Memory B cell (primary cell): ENCODE measurements at regions not wholly inside any gene's neighbourhood (a gene's known extent, or its start where the extent isn't known, plus 50 kb on each side); places are given as distances from the start of the nearest gene placed in this dataset.

ENCODE experiments used
- ATAC-seq: fragments of 150-1000 bp; cut with Tn5 transposase; 2 replicates; pipeline ENCODE4 v1.10.0; 2021; ENCODE audit warnings: low read depth, mild to moderate bottlenecking, moderate library complexity
- DNase-seq, 2 donors: peaks; one replicate each; pipeline ENCODE4 v3.0.0; 2022; ENCODE audit warnings: low spot score in 2 of 2
- H3K27ac Mint-ChIP-seq: one replicate; pipeline ENCODE4 v1.8.0; 2022; ENCODE audit warnings: mild to moderate bottlenecking, moderate library complexity, mixed read lengths
- H3K27me3 Mint-ChIP-seq: one replicate; pipeline ENCODE4 v1.8.0; 2022; ENCODE audit warnings: mixed read lengths
- H3K36me3 Mint-ChIP-seq: one replicate; pipeline ENCODE4 v1.8.0; 2022; ENCODE audit warnings: mild to moderate bottlenecking, mixed read lengths
- H3K4me1 Mint-ChIP-seq: one replicate; pipeline ENCODE4 v1.8.0; 2022; ENCODE audit warnings: mixed read lengths
- H3K4me3 Mint-ChIP-seq: one replicate; pipeline ENCODE4 v1.8.0; 2022; ENCODE audit warnings: mild to moderate bottlenecking, moderate library complexity, mixed read lengths
- H3K9me3 Mint-ChIP-seq: one replicate; pipeline ENCODE4 v1.8.0; 2022; ENCODE audit warnings: mixed read lengths

DNA sequence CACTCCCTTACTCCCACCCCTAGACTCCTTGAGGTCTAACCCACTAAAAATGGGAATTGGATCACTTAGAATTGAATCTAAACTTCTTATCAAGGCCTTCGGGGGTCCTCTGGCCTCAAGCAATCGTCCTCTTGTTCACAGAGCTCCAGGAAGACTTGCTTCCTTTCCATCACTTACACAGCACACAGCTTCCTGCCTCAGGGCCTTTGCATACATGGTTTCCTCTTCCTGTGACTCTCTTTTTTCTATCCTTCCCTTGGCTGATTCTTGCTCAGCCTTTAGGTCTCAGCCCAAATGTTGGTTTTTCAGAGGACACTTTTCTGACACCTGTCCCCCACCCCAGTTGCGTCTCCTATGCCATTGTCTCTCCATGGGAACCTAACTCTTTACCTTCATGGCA is 50.0 kb upstream of the ALDH1B1 start:
- DNase-seq (no peak), ATAC-seq (no peak)
- no peak overlapping the region for H3K4me3 Mint-ChIP-seq
- H3K27me3 Mint-ChIP-seq = peaks cover 11% of the 10 kb centered on the region
- no peaks in the 10 kb centered on the region for H3K4me1 Mint-ChIP-seq
- no peak overlapping the region for H3K27ac Mint-ChIP-seq
- H3K9me3 Mint-ChIP-seq = peaks cover 3% of the 10 kb centered on the region
- no peaks in the 10 kb centered on the region for H3K36me3 Mint-ChIP-seq

GRCh38 chr9:38342096-38342495 is 50.4 kb upstream of the ALDH1B1 start:
- H3K4me3 Mint-ChIP-seq = no peak overlapping the region
- peaks cover 3% of the 10 kb centered on the region for H3K9me3 Mint-ChIP-seq
- peaks cover 11% of the 10 kb centered on the region for H3K27me3 Mint-ChIP-seq
- DNase-seq (no peak), ATAC-seq (no peak)
- H3K36me3 Mint-ChIP-seq = no peaks in the 10 kb centered on the region
- no peaks in the 10 kb centered on the region for H3K4me1 Mint-ChIP-seq
- no peak overlapping the region for H3K27ac Mint-ChIP-seq

DNA sequence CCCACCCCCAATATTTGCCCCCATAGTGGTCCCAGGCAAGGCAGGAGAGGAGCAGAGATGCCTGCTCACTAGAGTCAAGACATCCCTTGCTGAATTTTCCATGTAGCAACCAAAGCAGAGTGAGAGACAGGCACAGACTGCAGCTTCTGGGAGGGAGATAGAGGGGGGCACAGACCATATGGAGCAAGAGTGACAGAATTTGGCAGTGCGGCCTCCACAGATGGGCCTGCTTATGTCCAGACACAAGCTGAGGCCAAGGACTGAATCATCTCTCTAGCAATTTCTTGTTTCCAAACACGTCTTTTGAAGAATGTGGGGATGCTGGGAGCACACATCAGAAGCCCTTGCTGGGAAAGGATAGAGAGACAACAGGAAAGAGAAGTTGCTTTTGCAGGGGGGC is 53.0 kb upstream of the ALDH1B1 start:
- peaks cover 3% of the 10 kb centered on the region for H3K27me3 Mint-ChIP-seq
- H3K27ac Mint-ChIP-seq = no peak overlapping the region
- no peak for ATAC-seq
- no peaks in the 10 kb centered on the region for H3K4me1 Mint-ChIP-seq
- H3K4me3 Mint-ChIP-seq = no peak overlapping the region
- peaks cover 3% of the 10 kb centered on the region for H3K9me3 Mint-ChIP-seq
- DNase-seq = no peak
- no peaks in the 10 kb centered on the region for H3K36me3 Mint-ChIP-seq

DNA sequence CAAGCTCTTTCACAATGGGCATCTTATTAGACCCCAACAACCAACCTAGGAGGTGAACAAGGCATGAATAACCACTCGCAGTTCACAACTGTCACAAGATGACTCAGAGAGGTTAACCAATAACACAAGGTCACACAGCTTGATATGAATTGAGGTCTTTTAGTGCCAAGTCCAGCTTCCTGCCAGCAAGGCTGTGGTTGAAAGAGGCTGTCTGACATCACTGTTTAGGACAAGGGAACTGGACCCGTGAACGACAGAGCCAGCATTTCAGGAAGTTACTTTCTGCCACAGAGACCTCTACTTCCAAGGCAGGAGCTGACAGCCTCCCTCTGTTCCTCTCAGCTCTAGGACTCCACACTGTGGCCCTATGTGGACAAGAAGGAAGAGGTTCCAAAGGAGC is 53.4 kb upstream of the ALDH1B1 start:
- no peak overlapping the region for H3K4me3 Mint-ChIP-seq
- H3K27me3 Mint-ChIP-seq = peaks cover 5% of the 10 kb centered on the region
- H3K9me3 Mint-ChIP-seq = peaks cover 3% of the 10 kb centered on the region
- DNase-seq (no peak), ATAC-seq (no peak)
- H3K4me1 Mint-ChIP-seq = no peaks in the 10 kb centered on the region
- H3K36me3 Mint-ChIP-seq = no peaks in the 10 kb centered on the region
- no peak overlapping the region for H3K27ac Mint-ChIP-seq

DNA sequence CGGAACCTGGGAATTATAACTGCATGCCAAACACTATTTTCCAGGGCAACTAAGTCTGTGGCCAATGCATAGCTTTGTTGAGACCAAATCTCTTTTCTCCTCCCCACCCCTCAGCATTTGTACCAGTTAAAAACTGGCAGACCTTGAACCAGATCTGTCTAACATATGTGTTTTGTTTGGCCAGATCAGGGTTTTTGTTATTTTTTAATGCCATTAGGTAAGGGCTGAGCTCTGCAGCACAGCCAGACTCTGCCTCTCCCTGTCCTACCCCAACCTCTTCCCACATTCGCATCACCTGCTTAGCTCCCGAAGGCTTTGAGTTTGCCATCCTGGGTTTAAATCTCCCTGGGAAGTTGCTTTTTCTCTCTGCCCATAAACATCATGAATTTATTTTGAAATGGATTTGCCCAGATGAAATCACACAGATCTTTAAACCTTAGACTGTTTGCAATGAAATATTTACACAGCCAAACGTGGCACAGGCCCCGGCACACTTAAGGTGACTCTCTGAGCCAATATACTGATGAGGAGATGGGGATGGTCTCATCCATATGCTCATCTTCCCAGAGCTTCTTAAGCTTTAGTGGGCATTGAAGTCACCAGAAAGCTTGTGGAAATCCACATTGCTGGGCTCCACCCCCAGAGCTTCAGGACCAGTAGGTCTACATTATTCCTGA is 54.0 kb upstream of the ALDH1B1 start:
- no peak overlapping the region for H3K27ac Mint-ChIP-seq
- H3K27me3 Mint-ChIP-seq = peaks cover 5% of the 10 kb centered on the region
- ATAC-seq = no peak
- H3K4me3 Mint-ChIP-seq = no peak overlapping the region
- H3K4me1 Mint-ChIP-seq = no peaks in the 10 kb centered on the region
- peaks cover 3% of the 10 kb centered on the region for H3K9me3 Mint-ChIP-seq
- no peak for DNase-seq
- H3K36me3 Mint-ChIP-seq = no peaks in the 10 kb centered on the region

DNA sequence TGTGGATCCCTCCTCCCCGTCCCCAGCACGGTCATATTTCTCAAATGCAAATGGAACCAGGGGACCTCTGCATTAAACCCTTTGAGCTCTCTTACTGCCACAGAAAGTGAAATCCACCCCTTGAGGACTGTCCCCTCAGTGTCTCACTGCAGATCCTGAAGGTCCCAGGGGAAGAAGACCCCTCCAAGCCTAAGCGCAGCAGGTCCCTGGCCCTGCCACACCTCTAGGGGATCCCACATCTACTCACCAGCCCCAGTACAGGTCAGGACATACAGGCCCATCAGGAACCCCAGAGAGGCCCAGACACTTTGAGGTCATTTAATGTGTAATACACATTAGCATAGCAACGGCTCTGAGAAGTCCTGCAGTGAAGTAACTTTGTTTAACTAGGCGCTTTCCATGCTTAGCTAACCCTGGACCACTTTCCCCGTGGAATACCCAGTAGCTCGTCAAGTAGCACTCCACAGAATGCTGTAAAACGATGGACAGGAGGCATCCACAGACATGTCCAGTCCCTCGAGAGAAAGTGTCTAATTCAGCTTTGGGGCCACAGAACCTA is 54.7 kb upstream of the ALDH1B1 start:
- Mint-ChIP-seq H3K27me3 (peaks cover 5% of the 10 kb centered on the region), H3K27ac (no peak overlapping the region), H3K36me3 (no peaks in the 10 kb centered on the region), H3K4me3 (no peak overlapping the region), H3K4me1 (no peaks in the 10 kb centered on the region), H3K9me3 (peaks cover 3% of the 10 kb centered on the region)
- ATAC-seq (no peak), DNase-seq (no peak)

DNA sequence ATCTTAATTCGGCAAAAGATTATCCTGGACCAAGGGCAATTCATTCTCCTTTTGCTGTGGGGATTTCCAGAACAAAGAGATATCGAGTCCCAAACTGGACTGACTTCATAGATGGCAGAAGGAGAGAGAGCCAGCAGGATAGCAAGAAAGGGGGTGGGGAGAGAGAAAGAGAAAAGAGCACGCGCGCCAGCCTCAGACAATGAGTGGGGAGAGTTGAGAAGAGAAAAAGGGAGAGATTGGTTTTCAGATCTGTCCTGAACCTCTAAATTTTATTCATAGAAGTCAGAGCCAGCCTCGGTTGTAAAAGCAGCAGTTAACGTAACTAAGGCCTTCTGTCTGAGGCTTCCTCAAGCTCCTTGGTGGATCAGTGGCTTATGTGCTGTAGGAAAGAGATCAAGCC is 55.3 kb upstream of the ALDH1B1 start:
- DNase-seq (no peak), ATAC-seq (no peak)
- H3K4me3 Mint-ChIP-seq = no peak overlapping the region
- peaks cover 1% of the 10 kb centered on the region for H3K9me3 Mint-ChIP-seq
- no peaks in the 10 kb centered on the region for H3K4me1 Mint-ChIP-seq
- H3K36me3 Mint-ChIP-seq = no peaks in the 10 kb centered on the region
- peaks cover 3% of the 10 kb centered on the region for H3K27me3 Mint-ChIP-seq
- no peak overlapping the region for H3K27ac Mint-ChIP-seq

DNA sequence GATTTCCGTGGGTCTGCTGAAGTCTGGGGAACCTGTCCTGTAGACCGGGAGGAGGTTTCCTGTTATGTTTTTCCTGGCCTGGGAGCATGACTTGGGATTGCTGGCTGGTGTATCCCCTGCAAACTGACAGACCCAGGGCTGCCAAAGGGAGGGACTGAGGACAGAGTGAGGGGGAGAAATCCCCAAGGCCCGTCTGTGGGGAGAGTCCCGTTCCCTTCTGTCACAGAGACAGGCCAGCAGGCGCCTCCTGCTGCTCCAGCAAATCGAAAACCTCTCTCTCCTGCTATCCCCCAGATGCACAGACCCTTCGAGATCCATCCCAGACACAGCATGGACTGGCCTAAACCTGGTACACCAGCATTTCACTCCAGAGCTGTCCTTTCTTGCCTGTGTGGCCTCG is 56.2 kb upstream of the ALDH1B1 start:
- peaks cover 3% of the 10 kb centered on the region for H3K27me3 Mint-ChIP-seq
- no peak overlapping the region for H3K27ac Mint-ChIP-seq
- H3K36me3 Mint-ChIP-seq = no peaks in the 10 kb centered on the region
- ATAC-seq = no peak
- H3K4me3 Mint-ChIP-seq = no peak overlapping the region
- H3K9me3 Mint-ChIP-seq = peaks cover 4% of the 10 kb centered on the region
- H3K4me1 Mint-ChIP-seq = no peaks in the 10 kb centered on the region
- DNase-seq = no peak

DNA sequence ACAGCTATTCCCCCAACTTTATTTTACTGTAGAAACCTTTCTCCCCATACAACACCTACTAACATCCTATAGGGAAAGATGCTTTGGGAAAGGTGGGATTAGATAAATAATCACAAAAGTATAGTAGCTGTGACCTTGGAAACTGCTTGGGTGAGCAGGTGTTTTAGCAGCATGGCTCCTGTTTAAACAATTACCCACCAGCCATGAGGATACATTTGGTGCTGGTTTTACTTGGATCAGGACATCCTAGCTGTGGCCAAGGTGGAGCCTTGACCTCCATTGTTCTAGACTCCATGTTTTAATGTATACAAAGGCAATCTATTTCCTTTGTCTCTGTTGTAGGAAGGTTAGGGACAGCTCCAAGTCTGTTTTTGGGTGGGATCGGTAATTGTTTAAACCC is 56.8 kb upstream of the ALDH1B1 start:
- no peak for DNase-seq
- Mint-ChIP-seq H3K27ac (no peak overlapping the region), H3K27me3 (peaks cover 2% of the 10 kb centered on the region), H3K9me3 (peaks cover 3% of the 10 kb centered on the region), H3K4me3 (no peak overlapping the region), H3K36me3 (no peaks in the 10 kb centered on the region), H3K4me1 (no peaks in the 10 kb centered on the region)
- ATAC-seq = no peak

- Mint-ChIP-seq H3K27me3 (peaks cover 1% of the 10 kb centered on the region), H3K9me3 (peaks cover 3% of the 10 kb centered on the region), H3K4me1 (no peaks in the 10 kb centered on the region), H3K36me3 (no peaks in the 10 kb centered on the region), H3K4me3 (no peak overlapping the region), H3K27ac (no peak overlapping the region)
- DNase-seq (no peak), ATAC-seq (no peak)
Observed at GRCh38 chr9:38334234-38334633, 58.3 kb upstream of the ALDH1B1 start.

DNA sequence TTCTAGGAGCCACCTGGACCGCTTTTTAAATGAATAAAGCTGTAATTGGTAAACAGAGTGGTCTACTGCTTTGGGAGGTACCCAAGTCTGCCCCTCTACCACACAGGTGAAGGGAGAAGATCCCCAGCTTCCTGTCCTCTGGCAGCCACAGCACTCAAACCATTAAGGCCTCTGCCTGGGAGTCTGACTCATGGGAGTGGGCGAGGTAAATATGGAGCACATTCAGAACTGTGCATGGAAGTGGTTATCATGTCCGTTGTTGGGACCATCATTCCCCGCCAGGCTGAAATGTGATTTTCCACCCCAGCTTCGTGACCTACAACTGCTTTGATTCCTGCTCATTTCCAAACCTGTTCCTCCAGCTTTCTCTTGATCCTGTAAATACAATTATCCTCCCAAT is 59.5 kb upstream of the ALDH1B1 start:
- Mint-ChIP-seq H3K27ac (no peak overlapping the region), H3K9me3 (peaks cover 3% of the 10 kb centered on the region), H3K4me1 (no peaks in the 10 kb centered on the region), H3K27me3 (peaks cover 1% of the 10 kb centered on the region), H3K36me3 (no peaks in the 10 kb centered on the region), H3K4me3 (no peak overlapping the region)
- no peak for ATAC-seq
- DNase-seq = no peak

GRCh38 chr9:38332625-38333024 is 59.9 kb upstream of the ALDH1B1 start:
- no peak overlapping the region for H3K27ac Mint-ChIP-seq
- H3K27me3 Mint-ChIP-seq = peaks cover 1% of the 10 kb centered on the region
- no peaks in the 10 kb centered on the region for H3K36me3 Mint-ChIP-seq
- ATAC-seq (no peak), DNase-seq (no peak)
- no peak overlapping the region for H3K4me3 Mint-ChIP-seq
- H3K4me1 Mint-ChIP-seq = no peaks in the 10 kb centered on the region
- H3K9me3 Mint-ChIP-seq = peaks cover 3% of the 10 kb centered on the region

GRCh38 chr9:38331141-38331540 is 61.4 kb upstream of the ALDH1B1 start:
- no peak overlapping the region for H3K4me3 Mint-ChIP-seq
- H3K27ac Mint-ChIP-seq = no peak overlapping the region
- peaks cover 3% of the 10 kb centered on the region for H3K9me3 Mint-ChIP-seq
- no peak for ATAC-seq
- peaks cover 5% of the 10 kb centered on the region for H3K27me3 Mint-ChIP-seq
- H3K36me3 Mint-ChIP-seq = no peaks in the 10 kb centered on the region
- no peaks in the 10 kb centered on the region for H3K4me1 Mint-ChIP-seq
- DNase-seq = no peak

GRCh38 chr9:38329968-38330367 is 62.5 kb upstream of the ALDH1B1 start:
- Mint-ChIP-seq H3K4me3 (no peak overlapping the region), H3K36me3 (no peaks in the 10 kb centered on the region), H3K27me3 (peaks cover 5% of the 10 kb centered on the region), H3K9me3 (peaks cover 3% of the 10 kb centered on the region), H3K4me1 (no peaks in the 10 kb centered on the region), H3K27ac (no peak overlapping the region)
- no peak for ATAC-seq
- DNase-seq = no peak

- H3K9me3 Mint-ChIP-seq = peaks cover 3% of the 10 kb centered on the region
- H3K36me3 Mint-ChIP-seq = no peaks in the 10 kb centered on the region
- no peak overlapping the region for H3K27ac Mint-ChIP-seq
- H3K4me3 Mint-ChIP-seq = no peak overlapping the region
- no peak for DNase-seq
- H3K27me3 Mint-ChIP-seq = peaks cover 4% of the 10 kb centered on the region
- no peak for ATAC-seq
- no peaks in the 10 kb centered on the region for H3K4me1 Mint-ChIP-seq
Observed at GRCh38 chr9:38328765-38329164, 63.7 kb upstream of the ALDH1B1 start.
